Stomach (tissue), 4 donors: ENCODE measurements at regions not wholly inside any gene's neighbourhood (a gene's known extent, or its start where the extent isn't known, plus 50 kb on each side); places are given as distances from the start of the nearest gene placed in this dataset.

ENCODE experiments used
- EP300 ChIP-seq: sonication (generic); formaldehyde crosslinking; IDR thresholded peaks from one replicate; pipeline ENCODE4 v1.6.1; 2017; ENCODE audit warnings: antibody characterized with exemption
- POLR2AphosphoS5 ChIP-seq, 3 donors: sonication (generic); formaldehyde crosslinking; IDR thresholded peaks; one replicate each; pipeline ENCODE4 v1.6.1; 2016; ENCODE audit warnings: antibody characterized with exemption in 3 of 3
- TF ChIP-seq, protein P1 (sequence below), 7 experiments: fragments of 450-650 bp in 4 of 7; fragments of 200-600 bp in 3 of 7; sonication (generic) in 3 of 7; IDR thresholded peaks; one replicate each; pipeline ENCODE4 v1.5.1; 2016 to 2019; ENCODE audit warnings: antibody characterized with exemption in 7 of 7, control low read depth in 2 of 7, mild to moderate bottlenecking in 1 of 7

- TF ChIP-seq, protein P1, sequence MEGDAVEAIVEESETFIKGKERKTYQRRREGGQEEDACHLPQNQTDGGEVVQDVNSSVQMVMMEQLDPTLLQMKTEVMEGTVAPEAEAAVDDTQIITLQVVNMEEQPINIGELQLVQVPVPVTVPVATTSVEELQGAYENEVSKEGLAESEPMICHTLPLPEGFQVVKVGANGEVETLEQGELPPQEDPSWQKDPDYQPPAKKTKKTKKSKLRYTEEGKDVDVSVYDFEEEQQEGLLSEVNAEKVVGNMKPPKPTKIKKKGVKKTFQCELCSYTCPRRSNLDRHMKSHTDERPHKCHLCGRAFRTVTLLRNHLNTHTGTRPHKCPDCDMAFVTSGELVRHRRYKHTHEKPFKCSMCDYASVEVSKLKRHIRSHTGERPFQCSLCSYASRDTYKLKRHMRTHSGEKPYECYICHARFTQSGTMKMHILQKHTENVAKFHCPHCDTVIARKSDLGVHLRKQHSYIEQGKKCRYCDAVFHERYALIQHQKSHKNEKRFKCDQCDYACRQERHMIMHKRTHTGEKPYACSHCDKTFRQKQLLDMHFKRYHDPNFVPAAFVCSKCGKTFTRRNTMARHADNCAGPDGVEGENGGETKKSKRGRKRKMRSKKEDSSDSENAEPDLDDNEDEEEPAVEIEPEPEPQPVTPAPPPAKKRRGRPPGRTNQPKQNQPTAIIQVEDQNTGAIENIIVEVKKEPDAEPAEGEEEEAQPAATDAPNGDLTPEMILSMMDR (IDR thresholded peaks at IDR 0.05) = no peak
- TF ChIP-seq POLR2AphosphoS5 (IDR thresholded peaks at IDR 0.05) (no peak), EP300 (no peak)
Measured at GRCh38 chr11:45005106-45005505, 54.4 kb upstream of the TP53I11 start.
